ENCODE measurements at regions not wholly inside any gene's neighbourhood (a gene's known extent, or its start where the extent isn't known, plus 50 kb on each side); places are given as distances from the start of the nearest gene placed in this dataset.

GRCh38 chr10:108791794-108792474, 1131.4 kb downstream of the XPNPEP1 start:
- TF ChIP-seq, protein P1, sequence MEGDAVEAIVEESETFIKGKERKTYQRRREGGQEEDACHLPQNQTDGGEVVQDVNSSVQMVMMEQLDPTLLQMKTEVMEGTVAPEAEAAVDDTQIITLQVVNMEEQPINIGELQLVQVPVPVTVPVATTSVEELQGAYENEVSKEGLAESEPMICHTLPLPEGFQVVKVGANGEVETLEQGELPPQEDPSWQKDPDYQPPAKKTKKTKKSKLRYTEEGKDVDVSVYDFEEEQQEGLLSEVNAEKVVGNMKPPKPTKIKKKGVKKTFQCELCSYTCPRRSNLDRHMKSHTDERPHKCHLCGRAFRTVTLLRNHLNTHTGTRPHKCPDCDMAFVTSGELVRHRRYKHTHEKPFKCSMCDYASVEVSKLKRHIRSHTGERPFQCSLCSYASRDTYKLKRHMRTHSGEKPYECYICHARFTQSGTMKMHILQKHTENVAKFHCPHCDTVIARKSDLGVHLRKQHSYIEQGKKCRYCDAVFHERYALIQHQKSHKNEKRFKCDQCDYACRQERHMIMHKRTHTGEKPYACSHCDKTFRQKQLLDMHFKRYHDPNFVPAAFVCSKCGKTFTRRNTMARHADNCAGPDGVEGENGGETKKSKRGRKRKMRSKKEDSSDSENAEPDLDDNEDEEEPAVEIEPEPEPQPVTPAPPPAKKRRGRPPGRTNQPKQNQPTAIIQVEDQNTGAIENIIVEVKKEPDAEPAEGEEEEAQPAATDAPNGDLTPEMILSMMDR (IDR thresholded peaks at IDR 0.05; ENCODE audit: low read length, missing control alignments): no peak

GRCh38 chr10:108791030-108791429, 1132.3 kb downstream of the XPNPEP1 start:
- no peak overlapping the region for H3K4me3 ChIP-seq (replicated peaks; ENCODE audit: low read depth, low read length)
- TF ChIP-seq, protein P1 (IDR thresholded peaks at IDR 0.05; ENCODE audit: low read length, missing control alignments): no peak
- DNase-seq (ENCODE audit: low read depth): no peak

More at GRCh38 chr10:108791794-108792474, 1131.4 kb downstream of the XPNPEP1 start:
- no peak for DNase-seq (ENCODE audit: low read depth)
- H3K4me3 ChIP-seq (replicated peaks; ENCODE audit: low read depth, low read length): no peak overlapping the region

GRCh38 chr10:108789919-108790318, 1133.4 kb downstream of the XPNPEP1 start:
- TF ChIP-seq, protein P1 (IDR thresholded peaks at IDR 0.05; ENCODE audit: low read length, missing control alignments): no peak
- H3K4me3 ChIP-seq (replicated peaks; ENCODE audit: low read depth, low read length): no peak overlapping the region
- DNase-seq (ENCODE audit: low read depth): peak; percentile 22

DNA sequence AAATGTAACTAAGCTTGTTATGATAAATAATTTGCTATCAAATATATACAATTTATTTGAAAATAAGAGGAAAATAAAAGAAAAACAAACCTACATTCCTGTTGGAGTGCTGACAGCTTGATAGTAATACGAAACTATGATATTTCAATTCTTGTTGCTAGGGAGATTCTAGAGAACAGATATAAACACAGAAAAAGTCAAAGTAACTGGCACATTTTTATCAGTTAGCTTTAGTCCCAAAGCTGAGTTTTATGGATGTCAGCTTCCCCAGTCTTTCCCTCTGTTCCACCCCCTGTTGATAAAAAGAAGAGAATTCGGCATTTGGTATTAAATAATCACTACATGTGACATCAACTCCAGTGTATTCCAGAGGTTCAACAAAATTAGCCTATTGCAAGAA, 1134.0 kb downstream of the XPNPEP1 start:
- DNase-seq (ENCODE audit: low read depth): peak; percentile 4
- no peak overlapping the region for H3K4me3 ChIP-seq (replicated peaks; ENCODE audit: low read depth, low read length)
- TF ChIP-seq, protein P1 (IDR thresholded peaks at IDR 0.05; ENCODE audit: low read length, missing control alignments): no peak

DNA sequence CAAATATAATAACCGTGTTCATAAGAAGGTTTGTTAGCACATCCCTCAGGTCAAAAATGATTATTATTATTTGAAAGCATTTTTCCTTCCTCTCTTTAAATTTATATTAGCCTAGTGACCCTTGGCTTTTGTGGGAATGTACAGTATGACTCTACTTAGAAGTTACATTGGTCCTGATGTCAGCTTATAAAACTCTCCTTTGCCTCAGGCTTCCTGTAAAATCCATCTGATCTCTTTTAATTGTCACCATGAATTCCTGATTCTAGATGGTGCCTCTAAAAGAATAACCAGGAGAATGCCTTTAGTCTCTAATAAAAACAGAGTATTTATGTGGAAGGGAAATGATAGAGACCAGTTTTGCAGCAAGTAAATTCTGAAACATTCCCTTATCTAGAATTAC, 1134.4 kb downstream of the XPNPEP1 start:
- no peak for DNase-seq (ENCODE audit: low read depth)
- no peak overlapping the region for H3K4me3 ChIP-seq (replicated peaks; ENCODE audit: low read depth, low read length)
- TF ChIP-seq, protein P1 (IDR thresholded peaks at IDR 0.05; ENCODE audit: low read length, missing control alignments): no peak

DNA sequence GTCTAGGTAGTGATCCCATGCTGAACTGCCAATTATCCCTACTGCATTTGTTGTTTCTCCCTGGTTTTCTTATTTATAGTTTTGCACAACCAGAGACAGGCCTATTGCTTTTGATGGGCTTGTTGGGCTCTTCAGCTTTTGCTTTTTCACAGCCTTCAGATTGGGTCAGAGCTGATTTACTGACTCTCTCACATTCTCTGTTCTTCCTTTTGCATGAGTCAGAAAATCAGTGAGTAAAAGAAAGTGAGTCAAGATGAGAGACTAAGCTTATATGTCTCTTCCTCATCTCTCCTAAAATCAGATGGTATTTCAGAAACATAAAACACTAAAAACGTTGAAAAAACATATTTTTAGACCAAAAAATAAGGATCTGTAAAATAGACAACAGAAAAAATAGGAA, 1135.4 kb downstream of the XPNPEP1 start:
- peak; percentile 10 for DNase-seq (ENCODE audit: low read depth)
- TF ChIP-seq, protein P1 (IDR thresholded peaks at IDR 0.05; ENCODE audit: low read length, missing control alignments): no peak
- H3K4me3 ChIP-seq (replicated peaks; ENCODE audit: low read depth, low read length): no peak overlapping the region

- no peak for DNase-seq (ENCODE audit: low read depth)
- no peak overlapping the region for H3K4me3 ChIP-seq (replicated peaks; ENCODE audit: low read depth, low read length)
- TF ChIP-seq, protein P1 (IDR thresholded peaks at IDR 0.05; ENCODE audit: low read length, missing control alignments): no peak
Observed at GRCh38 chr10:108785011-108785410, 1138.3 kb downstream of the XPNPEP1 start.

Measured in fibroblast of pulmonary artery (primary cell).